K562 (cell line): ENCODE measurements at regions not wholly inside any gene's neighbourhood (a gene's known extent, or its start where the extent isn't known, plus 50 kb on each side); places are given as distances from the start of the nearest gene placed in this dataset.

ENCODE experiments used
- ATAC-seq: fragments of 200-7000 bp; cut with Tn5 transposase; 3 replicates; pipeline ENCODE4 v1.9.1; 2020; ENCODE audit warnings: moderate library complexity
- BruUV-seq: library from RNA; stranded (reverse); fragments of 400-500 nt; replicated peaks from 2 replicates; lab custom pipeline; 2021; lab: Mats Ljungman, UMichigan
- CTCF ChIA-PET: fragments of 300-600 bp; formaldehyde crosslinking; extraction: SDS; loops from one replicate; lab custom pipeline; 2021; ENCODE audit warnings: low intra/inter-chr PET ratio; lab: Yijun Ruan, JAX
- POLR2A ChIA-PET: fragments of 300-600, 350-650 bp; sonication (Branson Sonifier 250); formaldehyde crosslinking; extraction: SDS; loops from one replicate; lab custom pipeline; 2021; ENCODE audit warnings: antibody characterized with exemption, inconsistent platforms; lab: Yijun Ruan, JAX
- DNase-seq, 4 experiments: peaks; one replicate each; pipeline versions ENCODE4 v3.0.0 to v3.0.0-alpha.2; 2011 to 2018; ENCODE audit warnings: low spot score in 3 of 4, mixed read lengths in 3 of 4; ENCODE audit errors: extremely low read depth in 1 of 4
- FAIRE-seq: peaks from 2 replicates; lab custom pipeline; 2011; peaks lifted over from hg19 to GRCh38; lab: Jason Lieb, UNC
- H2AFZ ChIP-seq: 2 replicates; pipeline ENCODE4 v1.6.0; 2011; ENCODE audit warnings: low read depth, low read length, control low read depth, inconsistent platforms
- H3K27ac ChIP-seq: fragments of 200-600 bp; 3 replicates; pipeline ENCODE4 v1.8.0; 2011; ENCODE audit warnings: low read depth, mild to moderate bottlenecking, control low read depth, inconsistent platforms, low read length, moderate library complexity, mixed read lengths; ENCODE audit errors: extremely low read depth
- H3K27me3 ChIP-seq, 2 experiments: fragments of 300-600 bp in 1 of 2; 2 replicates in 1 of 2; 3 replicates in 1 of 2; pipeline versions ENCODE4 v1.6.0 to v1.8.0; 2011; ENCODE audit warnings: inconsistent platforms in 2 of 2, low read length in 2 of 2, mild to moderate bottlenecking in 1 of 2, mixed read lengths in 1 of 2, moderate library complexity in 1 of 2; ENCODE audit not compliant: control insufficient read depth in 2 of 2, insufficient read depth in 2 of 2
- H3K36me3 ChIP-seq: fragments of 300-600 bp; 3 replicates; pipeline ENCODE4 v1.8.0; 2011; ENCODE audit warnings: mild to moderate bottlenecking, low read length, inconsistent platforms; ENCODE audit not compliant: control insufficient read depth, insufficient read depth
- H3K4me1 ChIP-seq, 2 experiments: fragments of 200-600 bp in 1 of 2; replicated peaks in 1 of 2; 2 replicates in 1 of 2; 3 replicates in 1 of 2; pipeline versions ENCODE4 v1.5.1 to v1.8.0; 2011; ENCODE audit warnings: inconsistent platforms in 2 of 2, low read length in 2 of 2, mild to moderate bottlenecking in 1 of 2, mixed read lengths in 1 of 2, moderate library complexity in 1 of 2; ENCODE audit not compliant: control insufficient read depth in 2 of 2, insufficient read depth in 2 of 2
- H3K4me2 ChIP-seq: 2 replicates; pipeline ENCODE4 v1.6.1; 2011; ENCODE audit warnings: low read length, control low read depth, inconsistent platforms, mixed read lengths; ENCODE audit not compliant: insufficient read depth
- H3K4me3 ChIP-seq: fragments of 200-600 bp; sonication (generic), shearing (Covaris generic); 2 replicates; pipeline ENCODE4 v1.5.1; 2016; ENCODE audit warnings: control low read depth, inconsistent platforms
- H3K79me2 ChIP-seq: fragments of 200-600 bp; 3 replicates; pipeline ENCODE4 v1.8.0; 2011; ENCODE audit warnings: low read length, inconsistent platforms; ENCODE audit not compliant: control insufficient read depth, insufficient read depth
- H3K9ac ChIP-seq, 2 experiments: 2 replicates each; pipeline versions ENCODE4 v1.6.0 to v1.6.1; 2011; ENCODE audit warnings: low read depth in 2 of 2, low read length in 2 of 2, control low read depth in 1 of 2, inconsistent platforms in 1 of 2, mild to moderate bottlenecking in 1 of 2, mixed read lengths in 1 of 2; ENCODE audit not compliant: insufficient read depth in 1 of 2
- H3K9me1 ChIP-seq: one replicate; pipeline ENCODE4 v1.6.0; 2011; ENCODE audit warnings: inconsistent platforms, mild to moderate bottlenecking, low read length, moderate library complexity; ENCODE audit not compliant: control insufficient read depth, insufficient read depth
- H3K9me3 ChIP-seq: replicated peaks from 2 replicates; pipeline ENCODE4 v1.5.1; 2011; ENCODE audit warnings: low read depth, low read length, inconsistent platforms; ENCODE audit not compliant: control insufficient read depth, insufficient read depth
- H4K20me1 ChIP-seq: replicated peaks from 2 replicates; pipeline ENCODE4 v1.6.1; 2011; ENCODE audit warnings: low read length, inconsistent platforms, mixed read lengths; ENCODE audit not compliant: control insufficient read depth, insufficient read depth
- BMI1 ChIP-seq: fragments of 150-350 bp; IDR thresholded peaks from 2 replicates; pipeline ENCODE4 v1.6.1; 2014; ENCODE audit warnings: low read length
- ETV1 ChIP-seq: fragments of 450-650 bp; conservative IDR thresholded peaks from 2 replicates; pipeline ENCODE4 v1.6.1; 2016; ENCODE audit warnings: missing genetic modification characterization, control low read depth, low read depth, missing compliant biosample characterization
- MIER1 ChIP-seq: fragments of 450-650 bp; IDR thresholded peaks from 2 replicates; pipeline ENCODE4 v1.6.1; 2016; ENCODE audit warnings: antibody characterized with exemption, mild to moderate bottlenecking, low read depth
- RBM14 ChIP-seq: fragments of 200-400 bp; formaldehyde crosslinking; IDR thresholded peaks from 2 replicates; pipeline ENCODE4 v1.6.1; 2018; ENCODE audit warnings: low read depth, mild to moderate bottlenecking, low read length, moderate library complexity, borderline replicate concordance; ENCODE audit not compliant: insufficient read depth
- SREBF2 ChIP-seq: sonication (generic); formaldehyde crosslinking; IDR thresholded peaks from 2 replicates; pipeline ENCODE4 v1.4.0; 2020; ENCODE audit warnings: mild to moderate bottlenecking, missing genetic modification reagents
- SRSF3 ChIP-seq: fragments of 200-400 bp; formaldehyde crosslinking; IDR thresholded peaks from 2 replicates; pipeline ENCODE4 v1.6.1; 2016; ENCODE audit warnings: mild to moderate bottlenecking, low read length, moderate library complexity; ENCODE audit not compliant: insufficient read depth
- TCF3 ChIP-seq: sonication (generic); formaldehyde crosslinking; IDR thresholded peaks from 2 replicates; pipeline ENCODE4 v1.4.0; 2020; ENCODE audit warnings: mild to moderate bottlenecking, missing genetic modification reagents
- TGIF2 ChIP-seq: sonication (generic); formaldehyde crosslinking; IDR thresholded peaks from 2 replicates; pipeline ENCODE4 v1.8.1; 2022; ENCODE audit warnings: mild to moderate bottlenecking, missing genetic modification reagents, moderate library complexity
- ZC3H8 ChIP-seq: fragments of 450-650 bp; IDR thresholded peaks from 2 replicates; pipeline ENCODE4 v1.6.1; 2017
- whole genome bisulfite sequencing: fragments of 100-300 bp; shearing (Covaris generic); methylation state at CpG from one replicate; pipeline ENCODE4 v1.1.6; 2016; ENCODE audit warnings: low coverage, mixed read lengths; ENCODE audit not compliant: insufficient coverage; ENCODE audit errors: missing lambda C conversion rate; 5-methylcytosine and 5-hydroxymethylcytosine counted together
- in situ Hi-C: fragments of 300-500 bp; cut with MboI; formaldehyde crosslinking; loops from 4 replicates; pipeline ENCODE4 v1.15.0; 2018; ENCODE audit warnings: inconsistent platforms, mixed read lengths
- intact Hi-C: fragments of 100-400 bp; cut with micrococcal nuclease; formaldehyde crosslinking; loops from 2 replicates; pipeline ENCODE4 v1.14.2; 2022
- TF ChIP-seq, protein P1 (sequence below): sonication (generic); formaldehyde crosslinking; IDR thresholded peaks from 2 replicates; pipeline ENCODE4 v1.8.0; 2022; ENCODE audit warnings: missing genetic modification reagents, mild to moderate bottlenecking, borderline replicate concordance
- TF ChIP-seq, protein P2 (sequence below): sonication (generic); formaldehyde crosslinking; IDR thresholded peaks from 2 replicates; pipeline ENCODE4 v1.8.1; 2023; ENCODE audit warnings: mild to moderate bottlenecking, missing genetic modification reagents, moderate library complexity

DNA sequence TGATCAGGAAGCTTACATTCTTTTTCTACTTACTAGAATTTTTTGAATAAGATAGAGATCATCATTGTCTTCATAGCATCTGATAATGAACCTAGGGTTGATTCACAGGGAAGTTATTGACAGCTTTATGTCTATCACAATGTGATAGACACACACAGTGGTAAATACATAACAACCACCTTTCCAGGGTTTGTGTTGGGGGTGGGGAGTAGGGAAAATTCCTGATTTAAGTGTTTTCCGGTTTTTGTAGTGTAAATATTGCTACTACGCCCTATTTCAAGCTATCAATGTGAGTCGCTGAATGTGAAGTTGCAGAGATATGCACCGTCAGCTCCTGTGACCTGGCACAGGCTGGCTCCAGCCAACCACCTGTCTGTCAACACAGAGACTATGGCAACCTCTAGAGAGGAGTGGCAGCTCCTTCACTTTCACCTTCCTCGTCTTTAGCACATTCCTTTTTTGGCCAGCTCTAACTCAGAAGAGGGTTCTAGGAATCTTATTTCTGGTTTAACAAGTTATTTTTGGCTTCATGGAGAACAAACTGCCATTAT, 224.9 kb downstream of the MAT2B start (continued):
- TF ChIP-seq, protein P1, sequence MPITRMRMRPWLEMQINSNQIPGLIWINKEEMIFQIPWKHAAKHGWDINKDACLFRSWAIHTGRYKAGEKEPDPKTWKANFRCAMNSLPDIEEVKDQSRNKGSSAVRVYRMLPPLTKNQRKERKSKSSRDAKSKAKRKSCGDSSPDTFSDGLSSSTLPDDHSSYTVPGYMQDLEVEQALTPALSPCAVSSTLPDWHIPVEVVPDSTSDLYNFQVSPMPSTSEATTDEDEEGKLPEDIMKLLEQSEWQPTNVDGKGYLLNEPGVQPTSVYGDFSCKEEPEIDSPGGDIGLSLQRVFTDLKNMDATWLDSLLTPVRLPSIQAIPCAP (CRISPR knock-in tag): no peak
- TF ChIP-seq SRSF3 (no peak), BMI1 (no peak)

DNA sequence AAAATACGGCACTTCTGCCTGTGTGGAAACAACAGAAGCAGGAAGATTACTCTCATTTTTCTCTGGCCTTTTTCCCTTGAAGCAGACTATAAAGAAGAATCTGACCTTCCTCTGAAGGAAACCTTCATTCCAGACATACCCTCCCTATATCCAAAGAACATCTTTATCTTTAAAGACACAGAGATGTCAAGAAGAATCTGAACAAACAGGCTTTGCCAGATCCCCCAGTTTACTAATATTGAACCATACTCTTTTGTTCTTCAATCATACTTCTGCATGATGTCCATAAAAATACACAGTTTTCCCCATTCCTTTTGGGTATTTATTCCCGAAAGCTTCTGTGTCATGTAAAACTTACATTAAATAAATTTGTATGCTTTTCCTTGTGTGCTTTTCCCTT, 225.8 kb downstream of the MAT2B start:
- no peak overlapping the region for H3K27ac ChIP-seq
- no peaks in the 10 kb centered on the region for H3K36me3 ChIP-seq
- H3K9me3 ChIP-seq: no peaks in the 10 kb centered on the region; the same call in 1 of the 2 replicates
- no peaks in the 10 kb centered on the region for H3K9me1 ChIP-seq
- ChIA-PET CTCF (no interaction called here), POLR2A (no interaction called here)
- no peak for DNase-seq
- H3K4me1 ChIP-seq: no peaks in the 10 kb centered on the region
- H3K4me3 ChIP-seq: no peak overlapping the region
- in situ Hi-C loops (no loop called here), intact Hi-C loops (no loop called here)
- no TSS peak for BruUV-seq
- TF ChIP-seq RBM14: no peak
- no peak for TF ChIP-seq TCF3 (CRISPR knock-in tag)
- TF ChIP-seq, protein P2, sequence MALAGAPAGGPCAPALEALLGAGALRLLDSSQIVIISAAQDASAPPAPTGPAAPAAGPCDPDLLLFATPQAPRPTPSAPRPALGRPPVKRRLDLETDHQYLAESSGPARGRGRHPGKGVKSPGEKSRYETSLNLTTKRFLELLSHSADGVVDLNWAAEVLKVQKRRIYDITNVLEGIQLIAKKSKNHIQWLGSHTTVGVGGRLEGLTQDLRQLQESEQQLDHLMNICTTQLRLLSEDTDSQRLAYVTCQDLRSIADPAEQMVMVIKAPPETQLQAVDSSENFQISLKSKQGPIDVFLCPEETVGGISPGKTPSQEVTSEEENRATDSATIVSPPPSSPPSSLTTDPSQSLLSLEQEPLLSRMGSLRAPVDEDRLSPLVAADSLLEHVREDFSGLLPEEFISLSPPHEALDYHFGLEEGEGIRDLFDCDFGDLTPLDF (CRISPR knock-in tag): no peak
- no peak for TF ChIP-seq MIER1
- no peak for TF ChIP-seq ETV1 (tag)
- no peak for TF ChIP-seq TGIF2 (CRISPR knock-in tag)
- no peak for TF ChIP-seq SREBF2 (CRISPR knock-in tag)
- no peak for TF ChIP-seq ZC3H8
- WGBS: 0% methylated on average over 2 of the region's 2 CpGs
- no peak overlapping the region for H2AFZ ChIP-seq
- H3K9ac ChIP-seq: no peak overlapping the region
- H4K20me1 ChIP-seq: no peaks in the 10 kb centered on the region
- no peaks in the 10 kb centered on the region for H3K27me3 ChIP-seq
- no peak overlapping the region for H3K4me2 ChIP-seq
- H3K79me2 ChIP-seq: no peaks in the 10 kb centered on the region
- no peak for FAIRE-seq
- ATAC-seq: no peak
